ENCODE measurements at regions not wholly inside any gene's neighbourhood (a gene's known extent, or its start where the extent isn't known, plus 50 kb on each side); places are given as distances from the start of the nearest gene placed in this dataset.

GRCh38 chr3:96266395-96267190, 547.8 kb upstream of the EPHA6 start:
- DNase-seq (no peak), ATAC-seq (ENCODE audit: low FRiP score) (no peak)
- H3K4me1 ChIP-seq (ENCODE audit: control insufficient read depth in 1 of 2, insufficient read depth in 2 of 2, low read length in 2 of 2) = no peaks in the 10 kb centered on the region
- H3K36me3 ChIP-seq (ENCODE audit: control insufficient read depth in 1 of 2, insufficient read depth in 2 of 2, low read length in 1 of 2) = no peaks in the 10 kb centered on the region
- WGBS, 2 donors = 13 to 27% methylated on average over 3 of the region's 3 CpGs
- no peak overlapping the region for H3K27ac ChIP-seq (ENCODE audit: low read depth in 1 of 2, low read length in 2 of 2)
- intact Hi-C loops (cut with DNase I) = no loop called here
- H3K9me3 ChIP-seq (ENCODE audit: control insufficient read depth, low read length) = no peaks in the 10 kb centered on the region
- H3K27me3 ChIP-seq (ENCODE audit: control insufficient read depth in 1 of 2, insufficient read depth in 2 of 2, low read length in 1 of 2) = no peaks in the 10 kb centered on the region
- H3K4me3 ChIP-seq (ENCODE audit: low read length in 2 of 2) = no peak overlapping the region

- no peak overlapping the region for H3K4me3 ChIP-seq (ENCODE audit: low read length in 2 of 2)
- no peaks in the 10 kb centered on the region for H3K36me3 ChIP-seq (ENCODE audit: control insufficient read depth in 1 of 2, insufficient read depth in 2 of 2, low read length in 1 of 2)
- H3K27me3 ChIP-seq (ENCODE audit: control insufficient read depth in 1 of 2, insufficient read depth in 2 of 2, low read length in 1 of 2) = no peaks in the 10 kb centered on the region
- ATAC-seq (ENCODE audit: low FRiP score) = no peak
- H3K4me1 ChIP-seq (ENCODE audit: control insufficient read depth in 1 of 2, insufficient read depth in 2 of 2, low read length in 2 of 2) = no peaks in the 10 kb centered on the region
- H3K27ac ChIP-seq (ENCODE audit: low read depth in 1 of 2, low read length in 2 of 2) = no peak overlapping the region
- 91% methylated on average over 3 of the region's 3 CpGs for WGBS, 2 donors
- no peaks in the 10 kb centered on the region for H3K9me3 ChIP-seq (ENCODE audit: control insufficient read depth, low read length)
- no peak for DNase-seq
- intact Hi-C loops (cut with DNase I) = no loop called here
Measured at GRCh38 chr3:96267577-96267976, 546.8 kb upstream of the EPHA6 start.

GRCh38 chr3:96294143-96294542, 520.3 kb upstream of the EPHA6 start:
- H3K27me3 ChIP-seq (ENCODE audit: control insufficient read depth in 1 of 2, insufficient read depth in 2 of 2, low read length in 1 of 2) = no peaks in the 10 kb centered on the region
- DNase-seq = no peak
- no peak for ATAC-seq (ENCODE audit: low FRiP score)

GRCh38 chr3:96300743-96301142, 513.7 kb upstream of the EPHA6 start:
- peaks cover 3% of the 10 kb centered on the region for H3K9me3 ChIP-seq (ENCODE audit: control insufficient read depth, low read length)
- H3K27me3 ChIP-seq (ENCODE audit: control insufficient read depth in 1 of 2, insufficient read depth in 2 of 2, low read length in 1 of 2) = no peaks in the 10 kb centered on the region
- no peaks in the 10 kb centered on the region for H3K4me1 ChIP-seq (ENCODE audit: control insufficient read depth in 1 of 2, insufficient read depth in 2 of 2, low read length in 2 of 2)
- ATAC-seq (ENCODE audit: low FRiP score) (no peak), DNase-seq (no peak)
- no peak overlapping the region for H3K4me3 ChIP-seq (ENCODE audit: low read length in 2 of 2)
- 76 to 78% methylated on average over 4 of the region's 4 CpGs for WGBS, 2 donors
- intact Hi-C loops (cut with DNase I) = no loop called here
- H3K36me3 ChIP-seq (ENCODE audit: control insufficient read depth in 1 of 2, insufficient read depth in 2 of 2, low read length in 1 of 2) = no peaks in the 10 kb centered on the region
- no peak overlapping the region for H3K27ac ChIP-seq (ENCODE audit: low read depth in 1 of 2, low read length in 2 of 2)

More at GRCh38 chr3:96294143-96294542, 520.3 kb upstream of the EPHA6 start:
- peaks cover 3% of the 10 kb centered on the region for H3K9me3 ChIP-seq (ENCODE audit: control insufficient read depth, low read length)
- WGBS, 2 donors = 86 to 88% methylated on average over 4 of the region's 4 CpGs
- H3K4me3 ChIP-seq (ENCODE audit: low read length in 2 of 2) = no peak overlapping the region
- no peaks in the 10 kb centered on the region for H3K4me1 ChIP-seq (ENCODE audit: control insufficient read depth in 1 of 2, insufficient read depth in 2 of 2, low read length in 2 of 2)
- intact Hi-C loops (cut with DNase I) = no loop called here
- H3K27ac ChIP-seq (ENCODE audit: low read depth in 1 of 2, low read length in 2 of 2) = no peak overlapping the region
- H3K36me3 ChIP-seq (ENCODE audit: control insufficient read depth in 1 of 2, insufficient read depth in 2 of 2, low read length in 1 of 2) = no peaks in the 10 kb centered on the region

- ATAC-seq (ENCODE audit: low FRiP score) (no peak), DNase-seq (no peak)
- H3K36me3 ChIP-seq (ENCODE audit: control insufficient read depth in 1 of 2, insufficient read depth in 2 of 2, low read length in 1 of 2) = no peaks in the 10 kb centered on the region
- H3K4me1 ChIP-seq (ENCODE audit: control insufficient read depth in 1 of 2, insufficient read depth in 2 of 2, low read length in 2 of 2) = no peaks in the 10 kb centered on the region
- no peak overlapping the region for H3K27ac ChIP-seq (ENCODE audit: low read depth in 1 of 2, low read length in 2 of 2)
- no peak overlapping the region for H3K4me3 ChIP-seq (ENCODE audit: low read length in 2 of 2)
- intact Hi-C loops (cut with DNase I) = no loop called here
- no peaks in the 10 kb centered on the region for H3K27me3 ChIP-seq (ENCODE audit: control insufficient read depth in 1 of 2, insufficient read depth in 2 of 2, low read length in 1 of 2)
- 23 to 27% methylated on average over 1 of the region's 1 CpG for WGBS, 2 donors
- no peaks in the 10 kb centered on the region for H3K9me3 ChIP-seq (ENCODE audit: control insufficient read depth, low read length)
Measured at GRCh38 chr3:96319166-96319565, 495.2 kb upstream of the EPHA6 start.

- no peaks in the 10 kb centered on the region for H3K27me3 ChIP-seq (ENCODE audit: control insufficient read depth in 1 of 2, insufficient read depth in 2 of 2, low read length in 1 of 2)
- ATAC-seq (ENCODE audit: low FRiP score) (no peak), DNase-seq (no peak)
- no peak overlapping the region for H3K4me3 ChIP-seq (ENCODE audit: low read length in 2 of 2)
- WGBS, 2 donors = 89 to 92% methylated on average over 1 of the region's 1 CpG
- H3K36me3 ChIP-seq (ENCODE audit: control insufficient read depth in 1 of 2, insufficient read depth in 2 of 2, low read length in 1 of 2) = no peaks in the 10 kb centered on the region
- H3K4me1 ChIP-seq (ENCODE audit: control insufficient read depth in 1 of 2, insufficient read depth in 2 of 2, low read length in 2 of 2) = no peaks in the 10 kb centered on the region
- H3K27ac ChIP-seq (ENCODE audit: low read depth in 1 of 2, low read length in 2 of 2) = no peak overlapping the region
- H3K9me3 ChIP-seq (ENCODE audit: control insufficient read depth, low read length) = no peaks in the 10 kb centered on the region
- intact Hi-C loops (cut with DNase I) = no loop called here
Measured at GRCh38 chr3:96324087-96324486, 490.3 kb upstream of the EPHA6 start.

GRCh38 chr3:96330795-96331194, 483.6 kb upstream of the EPHA6 start:
- no peak overlapping the region for H3K27ac ChIP-seq (ENCODE audit: low read depth in 1 of 2, low read length in 2 of 2)
- intact Hi-C loops (cut with DNase I) = no loop called here
- H3K4me1 ChIP-seq (ENCODE audit: control insufficient read depth in 1 of 2, insufficient read depth in 2 of 2, low read length in 2 of 2) = peaks cover 0 to 2% of the 10 kb centered on the region in 2 donors
- H3K9me3 ChIP-seq (ENCODE audit: control insufficient read depth, low read length) = no peaks in the 10 kb centered on the region
- no peak for DNase-seq
- no peaks in the 10 kb centered on the region for H3K27me3 ChIP-seq (ENCODE audit: control insufficient read depth in 1 of 2, insufficient read depth in 2 of 2, low read length in 1 of 2)
- ATAC-seq (ENCODE audit: low FRiP score) = no peak
- WGBS, 2 donors = 33 to 37% methylated on average over 2 of the region's 2 CpGs
- no peak overlapping the region for H3K4me3 ChIP-seq (ENCODE audit: low read length in 2 of 2)
- no peaks in the 10 kb centered on the region for H3K36me3 ChIP-seq (ENCODE audit: control insufficient read depth in 1 of 2, insufficient read depth in 2 of 2, low read length in 1 of 2)

- peaks cover 0 to 2% of the 10 kb centered on the region in 2 donors for H3K4me1 ChIP-seq (ENCODE audit: control insufficient read depth in 1 of 2, insufficient read depth in 2 of 2, low read length in 2 of 2)
- no peaks in the 10 kb centered on the region for H3K36me3 ChIP-seq (ENCODE audit: control insufficient read depth in 1 of 2, insufficient read depth in 2 of 2, low read length in 1 of 2)
- intact Hi-C loops (cut with DNase I) = no loop called here
- ATAC-seq (ENCODE audit: low FRiP score) (no peak), DNase-seq (no peak)
- H3K4me3 ChIP-seq (ENCODE audit: low read length in 2 of 2) = no peak overlapping the region
- no peaks in the 10 kb centered on the region for H3K9me3 ChIP-seq (ENCODE audit: control insufficient read depth, low read length)
- WGBS, 2 donors = 0 to 37% methylated on average over 1 of the region's 1 CpG
- H3K27me3 ChIP-seq (ENCODE audit: control insufficient read depth in 1 of 2, insufficient read depth in 2 of 2, low read length in 1 of 2) = no peaks in the 10 kb centered on the region
- H3K27ac ChIP-seq (ENCODE audit: low read depth in 1 of 2, low read length in 2 of 2) = no peak overlapping the region
Measured at GRCh38 chr3:96331341-96331740, 483.1 kb upstream of the EPHA6 start.

- H3K4me1 ChIP-seq (ENCODE audit: control insufficient read depth in 1 of 2, insufficient read depth in 2 of 2, low read length in 2 of 2) = peaks cover 0 to 2% of the 10 kb centered on the region in 2 donors
- intact Hi-C loops (cut with DNase I) = no loop called here
- H3K27me3 ChIP-seq (ENCODE audit: control insufficient read depth in 1 of 2, insufficient read depth in 2 of 2, low read length in 1 of 2) = no peaks in the 10 kb centered on the region
- no peak for DNase-seq
- no peaks in the 10 kb centered on the region for H3K36me3 ChIP-seq (ENCODE audit: control insufficient read depth in 1 of 2, insufficient read depth in 2 of 2, low read length in 1 of 2)
- ATAC-seq (ENCODE audit: low FRiP score) = no peak
- WGBS, 2 donors = 42 to 43% methylated on average over 1 of the region's 1 CpG
- no peak overlapping the region for H3K27ac ChIP-seq (ENCODE audit: low read depth in 1 of 2, low read length in 2 of 2)
- H3K4me3 ChIP-seq (ENCODE audit: low read length in 2 of 2) = no peak overlapping the region
- H3K9me3 ChIP-seq (ENCODE audit: control insufficient read depth, low read length) = no peaks in the 10 kb centered on the region
Measured at GRCh38 chr3:96334779-96335178, 479.6 kb upstream of the EPHA6 start.

Data from aorta (tissue), 5 donors.